Hepatic stellate cell (primary cell): ENCODE measurements at regions not wholly inside any gene's neighbourhood (a gene's known extent, or its start where the extent isn't known, plus 50 kb on each side); places are given as distances from the start of the nearest gene placed in this dataset.

ENCODE experiments used
- DNase-seq: peaks from one replicate; pipeline ENCODE4 v3.0.0; 2011; ENCODE audit warnings: low spot score

DNA sequence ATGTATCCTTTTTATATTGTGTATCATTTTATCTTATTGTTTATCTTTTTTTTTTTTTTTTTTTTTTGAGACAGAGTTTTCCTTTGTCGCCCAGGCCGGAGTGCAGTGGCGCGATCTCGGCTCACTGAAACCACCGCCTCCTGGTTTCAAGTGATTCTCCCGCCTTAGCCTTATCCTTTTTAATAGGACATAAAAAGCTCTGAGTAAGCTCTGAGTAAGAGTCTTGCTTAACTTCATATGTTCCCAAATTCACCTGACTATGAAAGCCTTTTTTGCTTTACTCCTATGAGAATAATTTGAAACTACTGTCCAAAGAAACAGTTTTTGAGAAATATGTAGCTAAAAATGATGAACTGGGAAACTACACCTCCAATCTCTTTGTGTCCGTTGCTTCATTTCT is 525.5 kb downstream of the IRS1 start:
- DNase-seq: no peak

DNA sequence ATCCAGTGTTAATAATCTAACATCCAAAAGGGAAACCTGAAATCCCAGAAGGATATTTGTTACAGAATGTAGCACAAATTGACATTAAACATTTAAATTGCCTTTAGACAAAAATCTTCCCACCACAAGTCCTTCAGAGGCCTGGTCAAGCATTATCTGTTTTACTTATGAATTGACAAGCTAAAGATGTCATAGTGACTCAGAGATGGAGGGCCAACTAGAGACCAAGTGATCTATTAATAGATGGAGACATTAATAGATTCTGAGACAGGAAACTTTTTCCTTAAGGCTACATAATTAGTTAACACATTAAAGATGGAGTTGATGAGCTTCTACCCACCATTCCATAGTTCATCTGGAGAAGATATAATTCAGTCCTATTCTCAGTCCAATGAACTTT is 526.2 kb downstream of the IRS1 start:
- DNase-seq: peak; percentile 7

DNA sequence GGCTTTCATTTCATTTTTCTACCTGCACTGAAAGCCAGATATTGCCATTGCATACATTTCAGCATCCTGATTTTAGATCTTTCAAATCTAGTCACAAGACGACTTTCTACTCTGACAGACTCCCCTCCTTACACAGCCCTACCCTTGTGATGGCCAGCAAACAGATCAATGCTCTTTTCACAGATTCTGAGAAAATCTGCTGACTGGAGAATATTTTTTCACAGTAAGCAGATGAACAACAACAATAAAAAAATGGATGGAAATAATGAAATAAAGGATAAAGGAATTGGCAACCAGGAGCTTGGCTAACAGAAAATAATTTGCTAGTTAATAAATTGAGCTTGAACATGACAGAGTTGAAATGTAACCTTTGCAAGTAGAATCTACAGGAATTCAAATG is 527.2 kb downstream of the IRS1 start:
- DNase-seq: no peak

DNA sequence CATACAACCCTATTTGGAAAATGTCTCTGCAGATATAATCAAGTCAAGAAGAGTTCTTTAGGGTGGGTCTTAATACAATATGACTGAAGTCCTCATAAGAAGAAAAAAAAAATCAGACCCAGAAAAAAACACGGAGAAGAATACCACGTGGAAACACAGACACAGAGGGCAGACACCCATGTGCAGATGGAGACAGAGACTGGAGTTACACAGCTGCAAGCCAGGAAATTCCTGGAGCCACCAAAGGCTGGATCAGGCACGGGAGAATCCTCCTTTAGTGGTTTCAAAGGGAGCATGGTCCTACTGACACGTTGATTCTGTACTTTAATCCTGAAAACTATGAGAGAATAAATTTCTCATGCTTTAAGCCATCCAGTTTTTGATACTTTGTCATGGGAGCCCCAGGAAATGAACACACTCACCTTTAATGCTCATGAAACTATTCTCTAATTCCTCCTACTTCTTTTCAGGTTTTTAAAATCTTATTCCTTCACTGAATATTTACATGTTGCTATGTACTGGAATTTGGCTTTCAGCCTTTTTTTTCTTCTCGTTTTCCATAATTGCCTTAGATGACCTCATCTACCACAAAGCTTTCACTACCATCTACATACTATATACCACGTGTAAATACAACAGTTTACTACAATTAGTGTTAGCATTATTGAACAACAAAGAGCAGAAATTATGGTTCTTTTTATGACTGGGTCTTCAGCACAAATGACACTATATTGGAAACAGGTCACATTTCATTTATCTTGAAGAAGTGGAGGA is 529.1 kb downstream of the IRS1 start:
- DNase-seq: no peak

DNA sequence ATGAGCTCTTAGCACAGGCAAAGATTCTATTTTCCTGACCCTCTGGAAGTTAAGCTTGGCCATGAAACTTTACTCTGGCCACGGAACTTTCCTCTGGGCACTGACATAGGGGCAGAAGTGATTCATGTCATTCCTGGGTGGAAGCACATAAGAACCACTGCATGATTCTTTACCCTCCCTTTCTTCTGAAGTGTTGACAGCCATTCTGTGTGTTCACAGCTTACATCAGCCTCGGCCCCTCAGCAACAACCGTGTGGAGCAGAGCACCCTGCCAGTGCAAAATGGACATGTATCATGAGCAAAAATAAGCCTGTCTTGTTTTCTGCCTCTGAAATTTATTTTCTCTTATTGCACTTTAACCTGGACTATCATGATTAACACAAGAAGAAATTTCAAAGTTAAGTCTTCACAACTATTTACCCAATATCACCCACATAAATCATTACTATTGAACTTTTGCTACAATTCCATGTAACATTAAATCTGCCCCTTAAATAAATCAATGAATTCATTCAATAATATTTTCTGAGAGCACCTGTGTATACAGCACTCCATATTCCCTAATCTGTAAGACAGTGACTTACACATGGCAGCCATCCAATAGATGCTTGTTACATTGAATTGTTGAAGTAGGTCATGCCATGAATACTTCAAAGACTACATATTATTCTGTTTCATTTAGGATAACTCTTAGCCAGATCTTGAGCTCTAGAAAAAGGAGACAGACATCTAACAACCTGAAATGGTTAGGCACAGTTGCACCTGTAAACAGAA is 531.9 kb downstream of the IRS1 start:
- DNase-seq: no peak

DNA sequence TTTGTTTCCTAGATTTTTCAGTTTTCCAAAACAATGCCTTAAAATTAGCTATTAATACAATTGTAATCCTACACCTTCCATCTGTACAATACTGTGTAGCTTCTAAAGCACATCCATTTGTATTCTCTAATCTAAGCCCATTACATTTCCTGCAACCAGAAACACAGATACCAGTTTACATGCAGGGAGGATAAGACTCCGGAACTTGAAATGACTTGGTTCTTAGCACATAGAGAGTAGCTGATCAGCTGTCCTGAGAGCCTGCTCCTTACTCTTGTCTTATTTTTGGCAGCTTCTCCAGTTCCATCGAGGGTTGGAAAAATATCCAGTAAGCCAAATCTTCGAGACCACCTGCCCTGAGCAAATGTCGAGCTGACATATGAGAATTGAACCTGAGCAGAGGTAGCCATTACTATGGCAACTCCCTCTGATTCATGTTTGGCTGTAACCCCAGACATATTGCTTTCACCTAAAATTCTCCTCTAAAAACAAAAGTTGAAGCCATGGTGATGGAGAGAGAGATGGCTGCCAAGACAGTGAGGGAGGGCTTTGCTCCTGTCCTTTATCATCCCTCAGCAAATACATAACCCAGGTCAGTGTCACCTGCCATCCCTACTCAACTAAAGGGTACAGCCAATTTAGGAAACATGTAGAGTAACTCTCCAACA is 542.8 kb downstream of the IRS1 start:
- DNase-seq: no peak

DNA sequence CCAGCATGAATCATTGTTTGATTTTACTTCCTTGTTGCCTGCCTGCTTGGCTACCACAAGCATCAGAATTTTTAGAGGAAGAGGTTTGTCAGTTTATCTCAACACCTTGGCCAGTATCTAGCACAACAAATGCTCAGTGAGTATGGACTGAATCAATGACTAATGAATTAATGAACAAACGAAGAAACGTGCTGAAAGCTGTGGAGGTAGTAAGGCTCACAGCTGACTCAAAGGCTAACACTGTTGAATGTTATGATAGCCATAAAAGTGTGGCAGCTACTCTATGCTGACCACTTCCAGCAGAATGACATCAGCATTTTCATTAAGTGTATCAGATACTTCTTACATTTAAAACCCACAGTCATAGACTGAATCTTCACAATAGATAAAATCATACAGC is 543.4 kb downstream of the IRS1 start:
- peak; percentile 4 for DNase-seq

DNA sequence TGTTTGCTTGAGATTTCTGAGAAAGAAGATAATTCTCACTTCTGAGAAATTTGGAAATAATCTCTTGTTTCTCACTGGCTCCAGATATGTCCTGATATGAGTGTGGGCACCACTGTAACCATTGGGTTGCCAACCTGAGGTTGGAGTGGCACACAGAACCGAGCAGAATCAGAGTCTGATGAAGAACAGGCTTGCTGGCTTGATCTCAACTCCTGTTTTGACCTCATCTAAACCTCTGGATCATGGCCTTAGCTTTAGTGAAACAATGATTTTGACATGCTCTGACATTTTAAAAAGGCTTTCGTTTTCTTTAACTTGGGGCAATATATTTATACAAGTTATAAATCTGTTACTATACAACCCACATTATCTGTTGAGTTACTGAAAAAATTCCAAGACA is 548.0 kb downstream of the IRS1 start:
- DNase-seq: no peak

DNA sequence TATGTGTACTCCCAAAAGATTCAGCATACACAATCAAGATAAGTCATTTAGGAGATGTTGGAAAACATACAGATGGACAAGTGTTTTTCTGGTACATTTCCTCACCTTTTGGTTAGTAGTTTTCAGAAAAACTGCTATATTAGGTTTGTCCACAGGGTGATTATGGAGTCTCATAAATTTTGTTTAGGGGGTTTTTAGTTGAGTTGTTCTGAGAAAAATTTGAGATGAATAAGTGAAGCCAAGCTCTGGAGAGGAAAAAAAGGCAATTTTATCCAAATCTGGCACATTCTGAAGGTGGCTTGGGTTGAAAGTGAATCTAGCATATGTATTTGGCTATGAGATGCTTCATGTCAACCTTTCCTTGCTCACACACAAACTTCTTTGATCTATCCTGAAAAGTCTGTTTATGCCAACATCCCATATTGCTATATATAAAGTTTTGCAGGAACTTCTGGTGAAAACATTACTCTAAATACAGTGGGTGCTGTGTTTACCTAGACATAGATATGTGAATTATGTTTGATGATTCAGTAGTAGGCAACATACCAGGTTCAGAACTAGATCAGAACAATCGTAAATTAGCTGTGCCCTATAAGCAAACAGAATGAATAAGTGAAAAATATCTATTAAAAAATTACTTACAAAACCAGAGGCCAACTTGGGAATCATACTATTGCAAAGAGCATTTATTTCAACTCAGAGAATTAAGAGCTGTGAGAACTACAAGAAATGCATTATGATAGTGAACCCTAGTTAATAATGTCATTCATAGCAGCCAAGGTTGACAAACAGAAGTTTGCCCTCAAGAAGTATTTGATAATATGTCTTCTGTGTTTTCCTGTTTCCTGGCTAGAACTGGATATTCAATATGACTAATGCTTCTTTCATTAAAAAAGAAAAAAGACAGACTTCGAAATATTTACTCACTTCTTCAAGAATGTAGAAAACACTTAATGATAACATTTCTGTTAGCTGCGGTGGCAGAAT is 552.0 kb downstream of the IRS1 start:
- DNase-seq: no peak

DNA sequence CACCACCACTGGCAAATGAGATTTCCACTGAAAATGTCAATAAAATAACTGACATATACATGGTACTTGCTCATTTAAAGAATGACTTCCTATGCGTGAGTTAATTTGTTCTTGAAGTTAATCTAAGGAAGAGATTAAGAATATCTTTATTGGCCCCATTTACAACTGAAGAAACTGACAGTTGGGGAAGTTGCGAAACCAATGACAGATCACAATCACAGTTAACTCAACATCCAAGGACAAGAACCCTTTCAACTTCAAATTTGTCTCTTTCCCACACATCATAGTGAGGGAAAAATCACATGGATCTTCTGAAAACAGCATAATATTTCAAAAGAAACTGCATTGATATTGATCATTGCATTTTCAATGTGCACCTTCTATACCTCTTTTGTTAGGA is 565.4 kb downstream of the IRS1 start:
- no peak for DNase-seq

DNA sequence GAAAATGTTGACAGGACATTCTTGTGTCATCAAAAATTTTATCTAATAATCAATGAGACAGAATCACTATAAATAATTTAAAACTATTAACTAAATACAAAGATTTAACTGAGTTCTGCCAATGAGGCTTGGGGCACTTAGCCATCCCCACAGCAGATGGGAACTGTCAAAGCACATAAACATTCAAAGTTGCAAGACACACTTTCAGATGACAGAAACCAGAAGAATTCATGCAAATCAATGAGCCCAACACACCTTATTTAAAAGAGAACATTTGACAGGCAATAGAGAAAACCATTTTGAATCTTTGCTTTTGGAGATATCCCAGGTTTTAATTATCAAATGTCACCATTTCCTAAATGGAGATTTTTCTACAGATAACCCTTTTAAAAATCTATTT is 566.2 kb downstream of the IRS1 start:
- no peak for DNase-seq

DNA sequence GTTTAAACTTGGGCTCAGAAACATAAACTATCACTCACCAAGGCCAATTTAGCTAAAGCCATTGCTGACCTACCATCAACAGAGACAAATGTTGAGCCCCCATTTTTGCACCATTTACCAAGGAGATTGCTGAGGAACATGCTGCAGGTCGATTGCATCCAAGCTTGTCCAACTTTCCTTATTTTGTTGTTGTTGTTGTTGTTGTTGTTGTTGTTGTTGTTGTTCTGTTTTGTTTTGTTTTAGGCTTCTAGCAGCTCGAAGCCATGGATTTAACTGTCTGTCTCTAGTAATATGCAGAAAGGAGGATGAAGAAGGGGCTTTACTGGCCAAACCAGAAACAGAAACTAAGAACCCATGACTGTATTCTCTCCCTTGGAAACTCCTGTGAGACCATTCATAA is 571.5 kb downstream of the IRS1 start:
- DNase-seq: no peak

DNA sequence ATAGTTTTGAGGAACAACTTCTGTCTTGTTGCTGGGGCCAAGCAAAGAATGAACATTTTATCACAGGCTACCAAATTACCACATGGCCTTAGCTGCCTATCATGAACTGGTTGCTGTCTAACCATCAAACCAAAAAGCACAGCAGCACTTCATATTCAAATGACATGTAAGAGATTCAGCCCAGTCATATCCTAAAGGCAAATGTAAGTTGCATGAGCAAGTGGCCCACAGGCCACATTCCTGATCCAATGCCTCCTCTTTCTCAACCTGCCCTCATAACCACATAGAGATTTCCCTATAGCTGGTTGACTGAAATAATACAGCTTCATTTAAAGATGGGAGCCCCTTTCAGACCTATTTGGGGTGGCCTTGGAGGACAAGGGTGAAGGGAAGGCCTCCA is 572.3 kb downstream of the IRS1 start:
- no peak for DNase-seq

DNA sequence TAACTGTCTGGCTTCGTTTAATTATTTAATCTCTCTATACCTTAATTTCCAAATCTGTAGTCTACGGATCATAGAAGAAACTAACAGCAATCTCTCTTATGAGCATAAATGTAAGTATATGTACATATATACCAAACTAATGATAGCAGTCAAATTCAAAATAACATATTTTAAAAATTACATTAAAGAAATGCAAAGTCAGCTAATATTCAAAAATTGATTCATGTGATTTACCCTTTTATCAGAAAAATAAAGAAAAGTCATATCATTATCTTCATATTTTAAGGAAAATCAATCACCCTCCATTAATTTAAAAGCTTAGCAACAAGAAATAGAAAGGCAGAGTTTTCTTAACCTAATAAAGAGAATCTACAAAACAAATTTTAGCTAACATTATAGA is 575.9 kb downstream of the IRS1 start:
- no peak for DNase-seq

DNA sequence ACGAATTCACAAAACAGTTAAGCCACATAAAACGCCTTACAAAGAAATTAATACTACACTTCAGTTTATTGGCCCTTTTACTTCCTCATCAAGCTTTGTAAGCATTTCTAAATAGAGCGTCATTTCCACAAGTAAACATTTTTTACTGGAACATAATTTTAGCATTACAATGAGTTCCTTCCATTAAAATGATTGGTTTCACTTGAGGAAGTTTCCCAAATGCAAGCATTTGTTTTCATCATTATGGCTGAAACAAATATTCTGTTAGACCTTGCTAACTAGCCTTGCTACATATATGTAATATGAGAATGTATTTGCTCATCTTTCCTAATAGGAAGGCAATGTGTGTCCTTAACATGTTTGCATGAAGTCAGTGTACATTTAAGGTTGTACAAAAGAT is 579.1 kb downstream of the IRS1 start:
- no peak for DNase-seq

DNA sequence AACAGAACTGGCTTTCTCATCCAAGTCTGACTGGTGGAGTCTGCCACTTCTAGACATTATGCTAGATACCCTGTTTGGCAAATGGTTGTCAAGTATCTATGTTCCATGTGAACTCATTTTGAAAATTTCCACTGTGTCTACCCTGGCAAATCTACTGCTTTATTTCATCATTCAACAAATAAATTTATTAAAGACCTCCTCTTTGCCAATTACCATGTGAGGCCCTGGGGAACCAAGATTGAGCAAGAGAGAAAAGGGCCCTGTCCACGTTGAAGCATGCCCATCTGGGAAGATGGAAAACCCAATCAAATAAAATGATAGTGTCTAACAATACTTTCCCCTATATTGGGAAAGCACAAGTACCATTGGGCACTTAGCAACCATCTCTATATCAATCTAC is 582.4 kb downstream of the IRS1 start:
- DNase-seq: no peak

DNA sequence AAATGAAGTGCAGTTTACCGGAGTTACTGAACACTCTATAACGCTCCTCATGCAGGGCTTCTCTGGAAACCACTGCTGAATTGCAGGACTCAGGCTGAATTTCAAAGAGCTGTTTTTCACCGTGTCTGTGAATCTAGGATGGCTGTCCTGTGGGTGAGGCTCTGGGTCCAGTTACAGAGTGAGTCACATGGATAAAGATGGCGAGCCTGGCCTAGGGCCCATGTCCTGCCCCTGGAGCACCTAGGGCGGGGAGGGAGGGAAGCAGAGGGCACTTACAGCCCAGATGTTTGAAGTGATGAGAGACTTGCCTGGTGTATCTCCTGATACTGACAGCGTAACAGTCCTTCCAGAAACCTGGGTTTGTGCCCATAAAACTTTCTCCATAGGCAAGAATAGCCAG is 583.0 kb downstream of the IRS1 start:
- DNase-seq: no peak

DNA sequence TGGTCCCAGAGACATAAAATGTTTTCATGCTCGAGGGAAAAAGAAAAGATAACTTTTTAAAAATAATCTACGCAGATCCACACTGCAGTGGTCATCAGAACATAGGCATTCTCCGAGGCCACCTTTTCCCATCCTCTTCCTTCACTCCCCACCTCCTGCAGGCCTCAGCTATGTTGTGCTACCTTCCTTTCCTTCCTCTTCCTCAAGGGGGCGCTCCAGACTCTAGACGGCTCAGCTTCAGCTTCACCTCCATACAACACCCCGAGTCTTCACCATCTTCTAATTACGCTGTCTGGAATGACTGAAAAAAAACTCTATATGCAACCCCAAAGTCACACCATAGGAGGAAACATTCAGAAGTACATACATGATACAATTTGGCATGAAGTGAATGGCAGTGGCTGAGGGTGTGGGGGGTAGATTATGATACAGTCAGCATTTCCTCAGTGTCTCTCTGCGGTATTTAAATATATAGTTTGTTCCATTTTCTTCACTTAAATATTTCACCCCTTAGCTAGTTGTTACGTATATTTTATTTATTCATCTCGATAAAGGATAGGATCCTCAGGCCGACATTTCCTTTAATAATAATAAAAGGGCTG is 583.6 kb downstream of the IRS1 start:
- DNase-seq: peak; percentile 4

DNA sequence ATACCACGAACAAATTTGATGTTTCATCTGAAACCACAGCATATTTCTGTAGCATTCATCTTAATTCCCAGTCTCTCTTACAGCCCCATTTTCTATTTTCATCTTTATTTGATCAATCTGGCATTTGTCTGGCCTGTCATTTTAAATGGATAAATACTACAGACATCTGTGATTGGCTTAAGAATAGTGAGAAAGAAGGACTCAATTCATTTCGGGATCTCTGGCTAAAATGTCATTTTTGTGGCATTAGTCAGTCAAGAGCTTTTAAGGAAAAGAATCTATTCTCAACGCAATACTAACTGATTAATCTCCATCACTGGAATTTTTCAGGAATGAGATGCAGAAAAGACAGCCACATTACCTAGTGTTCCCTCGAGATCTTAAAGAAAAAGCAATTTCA is 585.9 kb downstream of the IRS1 start:
- peak; percentile 19 for DNase-seq

DNA sequence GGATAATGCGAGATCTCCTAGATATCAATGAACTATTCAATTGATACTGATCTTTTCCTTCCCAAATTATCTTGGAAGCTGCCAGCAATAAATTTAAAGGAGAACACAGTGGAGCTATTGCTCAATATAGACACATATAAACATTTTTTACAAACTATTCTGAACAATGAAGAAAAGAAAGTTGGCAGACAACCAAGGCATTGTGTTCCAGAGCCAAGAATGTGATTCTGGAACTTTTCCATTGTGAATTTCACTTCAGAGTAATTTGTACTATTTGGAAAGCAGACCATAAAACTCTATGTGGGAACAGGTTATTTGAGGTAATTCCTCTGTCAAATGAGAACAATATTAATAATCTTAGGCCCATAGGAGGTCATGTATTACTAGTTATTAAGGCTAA is 588.2 kb downstream of the IRS1 start:
- no peak for DNase-seq

DNA sequence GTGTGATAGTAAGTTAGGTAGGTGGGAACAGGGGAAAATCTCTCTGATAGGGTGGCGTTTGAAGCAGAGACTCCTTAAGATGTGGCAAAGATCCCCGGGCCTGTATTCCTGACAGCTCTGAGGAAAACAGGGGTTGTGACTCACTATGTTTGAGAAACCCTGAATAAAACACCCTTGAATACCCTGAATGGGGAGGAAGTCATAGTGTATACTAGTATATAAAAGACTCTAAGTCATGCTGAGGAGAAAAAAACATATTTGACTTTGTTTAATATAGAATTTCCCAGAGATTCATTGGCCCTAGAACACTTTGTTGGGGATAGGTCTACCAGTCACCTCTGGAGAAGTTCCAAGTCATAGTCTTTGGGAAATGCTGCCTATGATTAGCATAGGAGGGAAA is 590.9 kb downstream of the IRS1 start:
- DNase-seq: no peak

DNA sequence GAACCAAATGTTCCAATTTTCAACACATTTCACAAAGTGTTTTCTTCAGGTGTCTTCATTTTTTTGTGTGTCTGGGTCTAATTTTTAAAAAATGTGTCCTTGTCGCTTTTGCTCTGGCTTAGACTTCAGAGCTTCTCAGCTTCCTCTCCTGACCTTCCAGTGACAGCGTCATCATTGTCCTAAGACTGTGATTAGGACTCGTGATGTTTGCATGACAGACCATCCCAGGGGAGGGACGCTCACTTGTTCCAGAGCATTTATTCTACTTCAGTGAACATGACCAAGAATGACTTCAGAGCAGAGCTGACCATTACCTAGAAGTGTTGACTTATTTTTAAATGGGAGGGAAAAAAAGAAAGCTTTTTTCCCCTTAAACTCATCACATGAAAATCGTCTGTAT is 591.9 kb downstream of the IRS1 start:
- DNase-seq: no peak
